ENCODE measurements at regions not wholly inside any gene's neighbourhood (a gene's known extent, or its start where the extent isn't known, plus 50 kb on each side); places are given as distances from the start of the nearest gene placed in this dataset.

DNA sequence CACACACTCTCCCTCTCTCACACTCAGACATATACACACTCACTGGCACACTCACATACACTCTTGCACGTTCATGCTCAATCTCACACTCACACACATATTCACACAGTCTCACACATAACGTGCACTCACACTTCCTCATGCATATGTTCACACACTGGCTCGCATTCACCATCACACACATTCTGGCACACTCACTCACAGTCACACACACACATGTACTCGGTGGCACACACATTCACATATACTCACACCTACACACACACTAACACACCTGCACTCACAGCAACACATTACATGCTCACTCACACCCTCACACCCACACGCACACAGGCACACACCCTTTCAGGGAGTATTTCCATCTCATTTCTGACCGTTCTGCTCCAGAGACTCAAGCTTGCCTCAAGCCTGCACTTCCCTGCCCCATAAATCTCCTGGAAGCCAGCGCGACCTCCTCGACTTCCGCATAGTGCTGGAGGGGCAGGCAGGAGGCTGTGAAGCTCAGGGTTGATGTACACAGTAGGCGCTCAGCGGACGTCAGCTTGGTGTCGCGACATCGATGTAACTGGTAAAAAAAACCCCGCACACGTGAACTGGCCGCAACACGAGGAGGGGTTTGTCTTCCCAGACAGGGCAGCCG lies 66.7 kb upstream of the FOXF1 start:
- no peak for TF ChIP-seq EZH2 (IDR thresholded peaks at IDR 0.05)
- TF ChIP-seq CTCF (IDR thresholded peaks at IDR 0.05) = no peak
- TF ChIP-seq EZH2phosphoT487 (IDR thresholded peaks at IDR 0.05) = no peak

All from neural progenitor cell (in vitro differentiated cells).